Lower lobe of right lung (tissue), 2 donors: ENCODE measurements at regions not wholly inside any gene's neighbourhood (a gene's known extent, or its start where the extent isn't known, plus 50 kb on each side); places are given as distances from the start of the nearest gene placed in this dataset.
A peak's percentile ranks its signal among the peaks of the same experiment; 100 is the strongest.

Source experiments
- ATAC-seq, 2 donors: fragments of 200-7000 bp; cut with Tn5 transposase; one replicate each; pipeline ENCODE4 v1.9.1; 2020 to 2022; ENCODE audit warnings: mild to moderate bottlenecking in 2 of 2, moderate library complexity in 2 of 2
- DNase-seq: peaks from one replicate; pipeline ENCODE4 v3.0.0-alpha.2; 2020
- H3K27ac ChIP-seq: fragments of 200-600 bp; one replicate; pipeline ENCODE4 v1.8.0; 2022
- H3K27me3 ChIP-seq: fragments of 200-600 bp; one replicate; pipeline ENCODE4 v1.8.0; 2022; ENCODE audit warnings: low read depth
- H3K36me3 ChIP-seq: fragments of 200-600 bp; one replicate; pipeline ENCODE4 v1.8.0; 2022; ENCODE audit warnings: mild to moderate bottlenecking
- H3K4me1 ChIP-seq: fragments of 200-600 bp; one replicate; pipeline ENCODE4 v1.8.0; 2022
- H3K4me3 ChIP-seq: fragments of 200-600 bp; one replicate; pipeline ENCODE4 v1.8.0; 2022; ENCODE audit warnings: mild to moderate bottlenecking
- H3K9me3 ChIP-seq: fragments of 200-600 bp; one replicate; pipeline ENCODE4 v1.8.0; 2022
- CTCF ChIP-seq: fragments of 200-600 bp; IDR thresholded peaks from one replicate; pipeline ENCODE4 v1.8.0; 2022; ENCODE audit warnings: antibody characterized with exemption, mild to moderate bottlenecking
- intact Hi-C: fragments of 100-400 bp; cut with DNase I; formaldehyde crosslinking; loops from one replicate; pipeline ENCODE4 v1.11.0; 2022
- donor health status: DM: no; HTN: yes; CAD: no; lungs with severe emphysema.

GRCh38 chr1:93751377-93752250 is 70.0 kb upstream of the BCAR3 start:
- Histone ChIP-seq H3K4me1 (peaks cover 31% of the 10 kb centered on the region), H3K27ac (no peak overlapping the region), H3K9me3 (no peaks in the 10 kb centered on the region), H3K36me3 (no peaks in the 10 kb centered on the region), H3K27me3 (no peaks in the 10 kb centered on the region), H3K4me3 (no peak overlapping the region)
- peak; percentile 15 to 56 for ATAC-seq
- no peak for TF ChIP-seq CTCF
- DNase-seq = no peak
- intact Hi-C loops = no loop called here

- H3K4me3 ChIP-seq = no peak overlapping the region
- intact Hi-C loops = no loop called here
- no peak for TF ChIP-seq CTCF
- no peaks in the 10 kb centered on the region for H3K9me3 ChIP-seq
- no peaks in the 10 kb centered on the region for H3K27me3 ChIP-seq
- H3K27ac ChIP-seq = peak overlapping the region; percentile 28
- ATAC-seq (peak in 1 of 2 donors; percentile 31), DNase-seq (no peak)
- H3K4me1 ChIP-seq = peaks cover 31% of the 10 kb centered on the region
- no peaks in the 10 kb centered on the region for H3K36me3 ChIP-seq
Observed at GRCh38 chr1:93750955-93751354, 69.3 kb upstream of the BCAR3 start.

- H3K36me3 ChIP-seq = no peaks in the 10 kb centered on the region
- intact Hi-C loops = no loop called here
- peak; percentile 44 for TF ChIP-seq CTCF
- H3K27ac ChIP-seq = peak overlapping the region; percentile 28
- no peaks in the 10 kb centered on the region for H3K9me3 ChIP-seq
- H3K4me1 ChIP-seq = peaks cover 31% of the 10 kb centered on the region
- DNase-seq = no peak
- no peaks in the 10 kb centered on the region for H3K27me3 ChIP-seq
- peak overlapping the region; percentile 12 for H3K4me3 ChIP-seq
- peak; percentile 81 to 91 for ATAC-seq
Observed at GRCh38 chr1:93749894-93750301, 68.3 kb upstream of the BCAR3 start.

GRCh38 chr1:93749487-93749886 is 67.8 kb upstream of the BCAR3 start:
- Histone ChIP-seq H3K4me1 (peaks cover 30% of the 10 kb centered on the region), H3K27me3 (no peaks in the 10 kb centered on the region), H3K36me3 (no peaks in the 10 kb centered on the region), H3K4me3 (peak overlapping the region; percentile 12), H3K9me3 (no peaks in the 10 kb centered on the region), H3K27ac (peak overlapping the region; percentile 26)
- ATAC-seq (peak in 1 of 2 donors; percentile 53), DNase-seq (no peak)
- TF ChIP-seq CTCF = no peak
- intact Hi-C loops = no loop called here

GRCh38 chr1:93746021-93746812 is 64.6 kb upstream of the BCAR3 start:
- H3K27ac ChIP-seq = no peak overlapping the region
- no peak for ATAC-seq
- H3K9me3 ChIP-seq = no peaks in the 10 kb centered on the region
- no peak for DNase-seq
- no peaks in the 10 kb centered on the region for H3K27me3 ChIP-seq
- H3K36me3 ChIP-seq = no peaks in the 10 kb centered on the region
- H3K4me3 ChIP-seq = no peak overlapping the region
- peaks cover 12% of the 10 kb centered on the region for H3K4me1 ChIP-seq
- intact Hi-C loops = no loop called here
- no peak for TF ChIP-seq CTCF
